Lower leg skin (tissue), 3 donors: ENCODE measurements at regions not wholly inside any gene's neighbourhood (a gene's known extent, or its start where the extent isn't known, plus 50 kb on each side); places are given as distances from the start of the nearest gene placed in this dataset.

Experiments
- POLR2A ChIP-seq, 2 donors: fragments of 450-650 bp; IDR thresholded peaks; one replicate each; pipeline ENCODE4 v1.6.1; 2016 to 2017; ENCODE audit warnings: antibody characterized with exemption in 2 of 2, mild to moderate bottlenecking in 1 of 2, moderate library complexity in 1 of 2
- TF ChIP-seq, protein P1 (sequence below), 3 donors: fragments of 450-650 bp; IDR thresholded peaks; one replicate each; pipeline ENCODE4 v1.5.1; 2016; ENCODE audit warnings: antibody characterized with exemption in 3 of 3, mild to moderate bottlenecking in 3 of 3, moderate library complexity in 2 of 3

DNA sequence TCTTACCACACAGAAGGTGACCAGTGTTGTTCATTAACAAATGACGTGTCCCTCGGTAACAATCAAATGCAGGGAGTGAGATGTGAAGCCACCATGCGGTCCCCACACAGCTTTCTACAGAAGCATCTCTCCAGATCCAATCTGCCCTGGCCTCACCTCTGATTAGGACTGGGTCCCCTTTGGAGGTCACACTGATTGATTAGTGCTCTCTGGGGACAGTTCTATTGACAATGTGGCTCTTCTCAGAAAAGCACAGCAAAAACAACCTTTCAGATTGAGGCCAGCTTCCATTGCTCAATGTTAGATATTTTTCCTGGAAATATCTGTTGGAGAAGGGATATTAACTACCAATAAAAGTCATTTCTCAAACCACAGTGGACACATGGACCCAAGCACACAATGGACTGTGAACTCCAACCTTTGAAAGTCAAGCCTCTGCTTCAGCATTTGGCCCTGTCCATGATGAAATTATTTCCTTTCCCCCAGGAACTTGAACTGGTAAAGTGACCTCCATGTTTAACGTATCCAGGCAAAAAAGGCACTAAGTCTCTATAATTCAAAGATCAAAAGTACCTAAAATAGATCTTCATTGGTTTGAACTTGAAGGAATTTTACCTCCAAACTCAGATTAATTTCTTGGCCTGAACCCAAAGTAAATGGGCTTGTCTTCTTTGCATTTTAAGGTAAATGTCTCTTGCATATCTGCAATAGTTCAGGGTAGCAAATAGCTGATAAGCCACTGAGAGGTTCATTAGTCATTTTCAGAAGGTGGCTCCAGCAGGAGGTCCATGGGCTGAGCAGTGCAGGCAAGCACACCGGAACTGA lies 118.5 kb downstream of the FOXA2 start:
- TF ChIP-seq, protein P1, sequence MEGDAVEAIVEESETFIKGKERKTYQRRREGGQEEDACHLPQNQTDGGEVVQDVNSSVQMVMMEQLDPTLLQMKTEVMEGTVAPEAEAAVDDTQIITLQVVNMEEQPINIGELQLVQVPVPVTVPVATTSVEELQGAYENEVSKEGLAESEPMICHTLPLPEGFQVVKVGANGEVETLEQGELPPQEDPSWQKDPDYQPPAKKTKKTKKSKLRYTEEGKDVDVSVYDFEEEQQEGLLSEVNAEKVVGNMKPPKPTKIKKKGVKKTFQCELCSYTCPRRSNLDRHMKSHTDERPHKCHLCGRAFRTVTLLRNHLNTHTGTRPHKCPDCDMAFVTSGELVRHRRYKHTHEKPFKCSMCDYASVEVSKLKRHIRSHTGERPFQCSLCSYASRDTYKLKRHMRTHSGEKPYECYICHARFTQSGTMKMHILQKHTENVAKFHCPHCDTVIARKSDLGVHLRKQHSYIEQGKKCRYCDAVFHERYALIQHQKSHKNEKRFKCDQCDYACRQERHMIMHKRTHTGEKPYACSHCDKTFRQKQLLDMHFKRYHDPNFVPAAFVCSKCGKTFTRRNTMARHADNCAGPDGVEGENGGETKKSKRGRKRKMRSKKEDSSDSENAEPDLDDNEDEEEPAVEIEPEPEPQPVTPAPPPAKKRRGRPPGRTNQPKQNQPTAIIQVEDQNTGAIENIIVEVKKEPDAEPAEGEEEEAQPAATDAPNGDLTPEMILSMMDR (IDR thresholded peaks at IDR 0.05): no peak
- no peak for TF ChIP-seq POLR2A (IDR thresholded peaks at IDR 0.05)
